ENCODE measurements at regions not wholly inside any gene's neighbourhood (a gene's known extent, or its start where the extent isn't known, plus 50 kb on each side); places are given as distances from the start of the nearest gene placed in this dataset.

DNA sequence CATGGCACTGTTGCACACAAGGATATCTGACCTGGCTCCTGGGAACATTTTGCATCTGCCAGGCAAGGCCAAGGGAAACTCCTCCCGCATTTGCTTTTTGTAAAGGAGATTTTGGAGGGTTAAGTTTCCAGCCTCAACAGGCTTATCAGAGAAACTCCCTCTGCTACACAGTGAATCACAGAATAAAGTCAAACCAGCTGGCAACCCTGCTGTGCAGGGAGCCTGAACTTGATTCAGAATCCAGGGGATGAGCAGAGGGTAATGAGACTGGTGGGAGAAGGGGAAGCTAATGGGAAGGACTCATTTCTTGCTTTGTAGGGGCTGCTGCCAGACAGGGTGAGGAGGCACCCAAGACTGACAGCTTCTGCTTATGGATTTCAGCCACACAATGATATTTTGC is 185.3 kb upstream of the ISX start:
- peak; percentile 9 for FAIRE-seq
- DNase-seq (ENCODE audit: low spot score): no peak

DNA sequence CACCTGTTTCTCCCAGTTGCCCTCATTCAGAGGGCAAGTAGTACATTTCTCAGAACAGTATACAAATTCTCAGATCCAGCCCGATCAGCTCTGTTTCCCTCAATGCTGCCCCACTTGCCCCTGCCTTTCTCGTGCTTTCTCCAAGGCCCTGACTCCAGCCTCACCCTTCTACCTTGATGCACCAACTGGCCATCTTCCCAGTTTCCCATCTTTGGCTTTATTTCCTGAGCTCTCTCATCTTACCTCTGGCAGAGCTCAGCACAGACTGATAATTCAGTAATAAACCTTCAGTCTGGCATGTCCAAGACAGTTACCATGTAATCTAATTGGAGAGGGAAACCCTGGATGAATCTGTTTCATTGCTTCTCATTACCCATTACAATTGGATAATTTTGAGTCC is 184.5 kb upstream of the ISX start:
- DNase-seq (ENCODE audit: low spot score) (no peak), FAIRE-seq (no peak)

DNA sequence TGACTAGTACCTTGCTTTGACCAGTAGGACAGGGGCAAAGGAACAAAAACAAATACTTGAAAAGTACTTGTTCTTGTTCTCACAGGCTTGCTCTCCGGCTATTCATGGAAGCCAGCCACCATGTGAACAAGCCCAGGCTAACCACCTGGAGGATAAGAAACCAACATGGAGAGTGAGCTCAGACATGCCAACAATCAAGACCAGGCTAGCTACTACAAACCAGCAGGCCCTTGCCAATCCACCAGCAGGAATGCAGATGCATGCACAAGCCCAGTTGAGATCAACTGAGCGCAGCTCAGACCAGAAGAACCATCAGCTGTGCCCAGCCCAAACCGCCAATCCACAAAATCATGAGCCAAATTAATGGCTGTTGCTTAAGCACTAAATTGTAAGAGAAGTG is 180.1 kb upstream of the ISX start:
- FAIRE-seq (peak; percentile 90), DNase-seq (ENCODE audit: low spot score) (no peak)

DNA sequence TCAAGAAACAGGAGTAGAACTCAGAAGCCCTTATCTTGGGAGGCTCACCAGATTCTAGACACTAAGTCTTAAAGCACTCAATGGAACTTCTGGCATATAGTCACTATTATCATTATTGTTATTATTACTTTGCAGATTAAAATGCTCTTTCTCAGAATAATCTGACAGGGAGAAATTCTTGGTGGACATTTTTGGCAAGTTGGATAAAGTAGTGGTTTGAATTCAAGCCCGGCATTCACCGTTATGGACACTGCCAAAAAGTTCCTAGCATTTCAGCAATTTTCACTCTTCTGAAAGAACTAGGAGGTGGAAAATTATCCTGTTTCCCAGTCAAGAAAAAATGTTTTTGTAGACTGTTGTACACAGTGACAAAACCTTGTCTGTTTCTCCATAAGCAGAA is 179.6 kb upstream of the ISX start:
- no peak for FAIRE-seq

DNA sequence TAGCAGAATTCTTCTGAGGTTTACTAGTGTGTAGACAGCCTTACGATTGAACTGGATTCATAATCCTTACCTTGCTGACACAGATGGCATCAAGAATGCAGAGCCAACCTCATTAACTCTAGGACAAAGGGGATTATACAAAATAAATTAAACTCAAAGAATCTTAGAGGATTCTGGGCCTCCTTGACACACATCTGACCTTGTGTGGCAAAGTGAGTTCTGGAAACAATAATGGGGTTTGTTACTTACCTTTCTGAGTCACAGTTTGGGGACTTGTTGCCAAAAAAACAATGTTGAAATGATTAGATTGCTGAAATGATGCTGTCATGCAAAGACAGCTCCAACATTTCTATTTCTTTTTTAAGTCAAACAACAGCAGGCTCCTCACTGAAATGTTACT is 179.1 kb upstream of the ISX start:
- peak; percentile 65 for DNase-seq (ENCODE audit: low spot score)
- FAIRE-seq: peak; percentile 67

More for the DNA sequence above, 179.6 kb upstream of the ISX start:
- DNase-seq (ENCODE audit: low spot score): no peak

DNA sequence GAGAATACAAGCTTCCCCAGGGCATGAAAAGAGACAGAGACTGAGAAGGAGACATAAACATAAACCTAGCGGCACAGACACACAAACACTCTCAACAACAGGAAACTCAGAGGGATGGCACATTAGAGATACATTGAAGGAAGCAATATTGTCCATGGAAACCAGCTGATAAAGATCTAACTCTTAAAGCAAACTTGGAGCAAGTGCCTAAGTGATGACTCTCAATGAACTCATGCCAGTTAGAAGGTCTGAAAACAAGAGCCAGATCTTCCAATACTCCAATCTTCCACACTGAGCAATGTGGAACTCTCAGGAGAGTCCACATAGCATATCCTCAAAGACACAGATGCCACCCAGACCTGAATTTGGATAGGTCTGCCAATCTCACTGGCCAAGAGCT is 168.8 kb upstream of the ISX start:
- no peak for DNase-seq (ENCODE audit: low spot score)

DNA sequence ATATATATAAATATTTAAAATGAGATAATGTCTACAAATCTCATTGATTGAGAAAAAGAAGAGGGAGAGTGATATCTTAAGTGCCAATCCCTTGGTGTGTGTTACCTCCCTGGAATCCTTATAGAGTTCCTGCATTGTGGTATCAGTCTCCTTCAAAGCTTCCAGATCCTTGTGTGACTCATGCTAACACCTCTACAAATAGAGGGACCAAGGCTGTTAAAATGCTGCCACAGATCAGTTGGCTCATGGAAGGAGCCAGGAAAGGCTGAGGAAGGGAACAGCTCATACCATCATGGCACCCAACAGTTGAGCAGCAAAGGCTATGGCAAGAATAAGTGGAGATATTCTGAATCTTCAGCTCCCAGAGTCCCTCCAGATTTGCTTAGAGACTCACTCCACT is 163.6 kb upstream of the ISX start:
- FAIRE-seq: no peak
- DNase-seq (ENCODE audit: low spot score): peak; percentile 54

More for the DNA sequence above, 168.8 kb upstream of the ISX start:
- no peak for FAIRE-seq

DNA sequence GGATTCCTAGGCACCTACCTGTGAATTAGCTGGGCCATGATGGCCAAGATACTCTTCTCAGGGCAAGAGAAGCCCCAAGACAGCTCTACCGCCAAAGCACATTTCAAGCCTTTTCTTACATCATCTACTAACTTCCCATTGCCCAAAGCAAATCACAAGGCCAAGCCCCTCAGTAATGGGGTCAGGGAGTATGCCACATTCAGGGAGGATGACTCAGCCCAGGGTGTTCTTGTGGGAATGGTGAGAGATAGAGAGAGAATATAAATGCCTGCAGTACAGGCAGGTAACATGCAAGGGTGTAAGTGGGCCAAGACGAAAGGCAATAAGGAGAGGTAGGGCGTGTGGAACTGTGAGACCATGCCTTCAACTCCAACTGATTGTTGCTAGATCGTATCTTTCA is 162.5 kb upstream of the ISX start:
- peak; percentile 40 for DNase-seq (ENCODE audit: low spot score)
- no peak for FAIRE-seq

DNA sequence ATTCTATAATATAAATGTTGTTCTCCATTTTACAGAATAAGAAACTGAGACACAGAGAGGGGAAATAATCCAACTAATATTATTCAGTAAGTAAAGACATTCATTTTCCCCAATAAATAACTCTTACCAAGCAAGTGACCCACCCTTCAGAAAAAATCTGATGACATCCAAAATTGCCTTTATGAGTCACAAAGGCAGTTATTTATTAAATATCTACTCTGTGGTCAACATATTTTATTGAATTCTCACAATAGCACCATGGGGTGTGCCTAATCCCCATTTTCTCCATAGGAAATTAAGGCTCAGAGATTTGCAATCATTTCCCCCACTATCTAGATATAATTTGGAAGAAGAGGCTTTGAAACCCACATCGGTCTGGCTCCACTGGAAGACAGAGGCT is 161.5 kb upstream of the ISX start:
- DNase-seq (ENCODE audit: low spot score) (no peak), FAIRE-seq (no peak)

DNA sequence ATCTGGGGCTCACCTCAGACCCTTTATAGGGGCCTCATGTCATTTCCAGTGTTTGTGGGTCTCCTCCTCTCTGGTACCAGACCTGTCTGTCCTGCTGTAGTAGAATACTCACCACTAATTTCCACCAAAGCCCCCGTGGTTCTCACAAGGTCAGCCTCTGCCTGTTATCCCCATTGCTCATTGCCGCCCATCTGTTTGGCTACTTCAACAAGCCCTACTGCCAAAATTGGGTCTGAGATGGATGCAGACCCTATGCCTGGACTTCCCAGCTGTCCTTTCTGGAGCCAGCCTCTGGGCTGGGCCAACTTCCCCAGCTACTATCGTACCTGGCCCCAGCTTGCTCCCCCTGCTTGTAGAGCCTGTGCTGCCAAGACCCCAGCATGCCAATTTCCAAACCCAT is 152.1 kb upstream of the ISX start:
- DNase-seq (ENCODE audit: low spot score): no peak

DNA sequence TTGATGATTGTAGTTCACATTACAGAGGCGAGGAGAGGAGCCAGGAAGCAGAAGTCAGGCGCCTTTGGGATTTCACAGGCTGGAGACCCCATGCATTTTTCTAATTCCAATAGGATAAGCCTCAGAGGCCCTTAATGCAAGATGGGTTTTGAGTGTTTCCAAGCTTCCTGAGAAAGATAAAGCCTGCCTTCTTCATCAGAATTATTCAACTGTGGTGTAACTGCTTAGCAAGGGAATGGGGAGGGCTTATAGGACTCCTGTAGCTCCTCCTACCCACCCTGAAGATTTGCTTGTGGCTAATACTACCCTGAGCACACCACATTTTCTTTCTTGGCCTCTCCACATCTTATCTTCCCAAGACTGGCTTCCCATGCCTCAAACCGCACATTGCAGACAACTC is 151.1 kb upstream of the ISX start:
- FAIRE-seq (no peak), DNase-seq (ENCODE audit: low spot score) (no peak)

More for the DNA sequence above, 152.1 kb upstream of the ISX start:
- no peak for FAIRE-seq

DNA sequence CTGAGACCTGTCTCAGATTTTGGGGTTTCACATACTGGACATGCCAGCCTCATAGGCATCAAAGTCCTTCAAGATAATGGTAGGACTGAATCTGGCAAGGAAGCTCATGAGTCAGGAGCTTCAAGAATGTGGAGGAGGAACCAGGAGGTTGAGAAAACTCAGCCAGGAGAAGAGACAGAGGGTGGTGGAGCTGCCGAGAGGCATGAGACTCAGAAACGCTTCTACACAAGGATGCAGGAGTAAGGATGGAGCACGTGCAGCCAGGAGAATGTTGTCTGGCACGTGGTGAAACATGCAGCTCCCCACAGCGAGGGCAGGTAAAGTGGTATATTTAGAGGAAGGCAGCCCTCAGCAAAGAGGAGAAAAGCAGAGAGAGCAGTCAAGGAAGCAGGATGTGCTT is 148.7 kb upstream of the ISX start:
- no peak for FAIRE-seq

DNA sequence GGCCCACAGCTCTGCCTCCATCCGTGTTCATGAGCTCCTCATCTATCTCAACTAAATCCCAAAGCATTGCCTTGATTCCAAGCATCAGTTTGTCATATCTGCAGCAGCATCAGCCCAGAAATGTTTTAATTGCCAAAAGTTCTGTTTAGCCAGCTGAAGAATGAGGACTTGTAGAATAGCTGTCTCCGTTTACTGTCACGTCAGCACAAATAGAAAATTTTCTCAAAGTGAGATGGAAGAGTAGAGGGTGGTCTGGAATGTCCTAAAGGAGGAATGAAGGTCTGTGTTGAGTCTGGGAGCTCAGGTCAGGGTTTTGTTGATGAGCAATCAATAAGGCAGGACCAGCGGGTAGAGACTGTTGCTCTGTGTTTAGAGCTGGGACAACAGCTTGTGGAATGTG is 134.9 kb upstream of the ISX start:
- DNase-seq (ENCODE audit: low spot score) (no peak), FAIRE-seq (peak; percentile 84)

More for the DNA sequence above, 148.7 kb upstream of the ISX start:
- no peak for DNase-seq (ENCODE audit: low spot score)

DNA sequence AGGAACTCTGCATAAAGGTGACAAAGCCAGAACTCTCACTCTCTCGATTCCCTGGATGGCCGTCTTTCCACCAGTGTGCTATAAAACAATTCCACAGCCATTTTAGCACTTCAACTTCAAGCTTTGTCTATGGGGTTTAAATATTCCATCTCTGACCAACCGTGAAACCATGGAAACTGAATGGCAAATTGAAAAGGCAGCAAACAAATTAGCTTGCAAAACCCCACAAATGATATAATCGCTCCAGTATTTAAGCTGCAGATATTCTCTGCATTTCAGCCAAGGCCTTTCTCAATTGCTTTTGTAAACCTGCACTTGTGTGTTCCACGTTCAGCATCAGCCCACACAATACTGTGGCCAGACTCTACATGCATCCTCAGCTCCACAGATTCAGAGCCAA is 131.7 kb upstream of the ISX start:
- FAIRE-seq: peak; percentile 48

DNA sequence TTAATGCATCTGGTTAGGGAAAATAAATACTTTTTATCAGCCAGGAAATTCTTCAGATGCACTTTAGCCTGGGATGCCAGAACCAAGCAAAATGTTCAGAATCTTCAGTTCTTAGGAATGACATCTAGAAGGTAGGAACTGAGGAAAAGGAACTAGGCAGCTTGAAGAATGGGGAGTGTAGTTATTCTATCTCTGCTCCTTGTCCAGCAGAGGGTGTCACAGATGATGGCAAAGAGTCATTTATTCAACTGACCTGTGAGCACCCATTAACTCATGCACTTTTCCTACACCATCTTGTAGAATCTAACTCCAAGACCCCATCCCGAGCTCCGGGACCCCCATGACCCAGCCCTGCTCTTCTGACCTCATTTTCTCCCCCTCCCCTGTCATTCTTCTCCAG is 122.1 kb upstream of the ISX start:
- DNase-seq (ENCODE audit: low spot score) (no peak), FAIRE-seq (peak; percentile 50)

More for the DNA sequence above, 131.7 kb upstream of the ISX start:
- DNase-seq (ENCODE audit: low spot score): no peak

DNA sequence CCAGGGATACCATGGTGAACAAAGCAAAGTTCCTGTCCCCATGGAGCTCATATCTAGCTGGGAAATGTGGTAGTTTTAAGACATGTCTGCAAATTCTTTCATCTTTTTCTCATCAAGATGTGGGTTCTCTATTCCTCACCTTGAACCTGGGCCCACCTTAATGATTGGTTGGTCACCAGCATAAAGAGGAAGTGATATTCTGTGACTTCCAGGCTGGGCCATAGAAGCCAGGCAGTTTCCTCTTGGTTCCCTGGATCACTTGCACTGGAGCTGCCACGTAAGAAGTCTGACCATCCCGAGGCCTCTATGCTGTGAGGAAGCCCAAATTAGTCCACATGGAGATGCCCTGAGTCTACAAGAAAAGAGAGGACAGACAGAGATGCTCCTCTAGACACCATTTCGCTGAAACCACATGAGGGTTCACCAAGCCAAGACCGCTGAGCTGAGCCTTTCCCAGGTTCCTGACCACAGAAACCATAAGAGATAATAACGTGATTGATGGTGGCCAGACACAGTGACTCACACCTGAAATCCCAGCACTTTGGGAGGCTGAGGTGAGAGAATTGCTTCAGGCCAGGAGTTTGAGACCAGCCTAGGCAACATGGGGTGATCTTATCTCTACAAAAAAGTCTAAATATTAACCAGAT is 119.5 kb upstream of the ISX start:
- DNase-seq (ENCODE audit: low spot score) (peak; percentile 72), FAIRE-seq (peak; percentile 30)

DNA sequence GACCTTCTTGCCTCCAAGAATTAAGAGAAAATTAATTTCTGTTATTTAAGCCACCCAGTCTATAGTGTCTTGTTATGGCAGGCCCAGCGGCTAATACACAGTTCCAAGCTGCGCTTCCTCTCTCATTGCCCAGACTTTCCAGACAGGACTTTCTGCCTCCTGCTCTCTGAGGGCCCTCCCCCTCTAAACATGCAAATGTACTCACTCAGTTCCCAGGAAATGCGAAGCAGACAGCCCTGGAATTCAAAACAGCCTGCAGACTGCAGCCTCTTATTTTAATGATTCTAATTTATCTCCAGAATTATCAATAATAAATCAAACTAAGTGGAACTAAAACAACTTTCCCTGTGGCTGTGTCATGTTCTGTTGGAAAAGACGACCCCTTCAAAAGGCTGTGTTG is 115.5 kb upstream of the ISX start:
- FAIRE-seq (no peak), DNase-seq (ENCODE audit: low spot score) (no peak)

DNA sequence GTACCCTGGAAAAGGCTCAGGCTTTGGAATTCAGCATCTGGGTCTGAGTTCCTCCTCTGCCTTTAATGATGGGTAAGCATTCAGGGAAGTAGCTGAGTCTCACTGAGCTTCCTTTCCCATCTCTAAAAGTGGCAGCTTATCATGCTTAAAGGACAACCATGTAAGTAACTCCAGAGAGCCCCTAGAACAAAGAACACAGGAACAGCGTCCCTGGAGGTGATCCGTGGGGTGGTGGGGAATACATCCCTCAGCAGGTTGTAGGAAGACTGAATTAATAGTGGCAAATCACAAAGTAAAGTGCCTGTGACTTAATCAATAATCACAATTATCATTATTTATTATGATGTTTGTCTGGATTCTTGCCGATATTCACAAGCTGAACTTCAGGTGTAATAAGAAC is 114.7 kb upstream of the ISX start:
- no peak for DNase-seq (ENCODE audit: low spot score)
- peak; percentile 30 for FAIRE-seq

DNA sequence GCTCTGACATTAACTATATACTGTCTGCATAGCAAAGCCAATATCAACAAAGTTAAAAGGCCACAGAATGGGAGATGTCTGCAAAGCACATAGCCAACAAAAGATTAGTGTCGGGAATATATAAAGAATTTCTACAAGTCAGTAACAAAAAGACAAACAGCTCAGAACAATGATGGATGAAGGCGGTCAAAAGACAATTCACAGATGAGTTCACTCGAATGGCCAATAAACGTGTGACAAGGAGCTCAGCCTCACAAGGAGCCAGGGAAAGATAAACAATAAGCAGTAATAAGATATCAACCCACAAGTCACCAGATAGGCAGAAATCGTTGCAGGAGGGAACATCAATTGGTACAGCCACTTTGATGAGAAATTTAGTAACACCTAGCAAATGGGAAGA is 106.0 kb upstream of the ISX start:
- peak; percentile 20 for FAIRE-seq
- DNase-seq (ENCODE audit: low spot score): no peak

DNA sequence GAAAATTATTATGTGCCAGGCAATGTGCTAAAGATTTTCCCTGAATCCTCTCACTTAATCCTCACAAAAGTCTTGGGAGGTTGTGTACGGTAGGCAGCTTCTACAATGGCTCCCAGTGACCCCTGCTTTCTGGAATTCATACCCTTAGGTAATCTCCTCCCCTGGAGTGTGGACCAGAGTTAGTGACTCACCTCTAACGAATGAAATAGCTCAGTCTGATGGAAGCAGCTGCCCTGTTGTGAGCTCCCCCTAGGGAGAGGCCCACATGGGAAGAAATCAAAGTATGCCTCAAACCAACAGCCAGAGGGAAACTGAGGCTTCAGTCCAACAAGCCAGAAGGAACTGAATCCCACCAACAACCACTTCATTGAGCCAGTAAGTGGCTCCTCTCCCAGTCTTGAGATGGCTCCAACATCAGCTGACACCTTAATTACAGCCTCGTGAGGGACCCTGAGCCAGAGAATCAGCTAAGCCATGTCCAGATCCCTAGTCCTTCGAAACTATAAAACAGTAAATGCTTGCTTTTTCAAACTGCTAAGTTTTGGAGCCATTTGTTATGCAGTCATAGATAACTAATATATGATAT is 98.9 kb upstream of the ISX start:
- FAIRE-seq: peak; percentile 70

DNA sequence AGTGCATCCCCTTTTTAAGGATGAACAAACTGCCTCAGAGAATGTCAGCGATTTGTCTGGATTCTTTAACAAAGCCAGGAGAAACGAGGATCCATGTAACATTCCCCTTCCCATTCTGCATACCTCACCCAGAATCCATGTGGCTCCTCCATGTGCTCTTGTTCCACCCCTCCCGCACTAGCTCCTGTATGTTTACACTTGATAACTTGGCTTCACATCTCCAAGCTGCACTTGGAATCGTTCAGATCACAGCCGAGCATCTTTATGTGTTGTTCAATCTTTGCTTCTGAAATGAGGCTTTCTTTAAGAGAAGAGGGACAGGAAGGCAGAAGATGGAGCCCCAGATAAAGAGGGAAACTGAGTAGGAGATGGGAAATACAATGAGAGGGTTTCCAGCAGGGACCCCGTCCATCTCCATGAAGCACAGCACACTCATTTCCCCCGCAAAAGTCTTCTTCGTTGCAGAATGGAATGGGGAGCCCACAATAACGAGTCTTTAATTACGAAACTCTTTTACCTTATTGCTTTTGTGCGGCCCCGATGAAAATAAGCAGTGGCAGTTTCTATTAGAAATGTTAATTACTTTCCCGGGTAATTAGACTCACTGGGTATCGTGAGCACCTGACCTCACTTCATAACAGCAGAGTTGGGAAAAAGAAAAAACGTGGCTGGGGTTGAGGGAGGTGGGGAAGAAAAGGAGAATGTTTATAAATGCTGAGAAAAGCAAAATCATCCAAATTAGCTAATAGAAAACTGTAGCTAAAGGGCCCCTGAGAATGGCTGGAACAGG is 96.8 kb upstream of the ISX start:
- DNase-seq (ENCODE audit: low spot score) (no peak), FAIRE-seq (peak; percentile 5)

More for the DNA sequence above, 98.9 kb upstream of the ISX start:
- DNase-seq (ENCODE audit: low spot score): peak; percentile 83

DNA sequence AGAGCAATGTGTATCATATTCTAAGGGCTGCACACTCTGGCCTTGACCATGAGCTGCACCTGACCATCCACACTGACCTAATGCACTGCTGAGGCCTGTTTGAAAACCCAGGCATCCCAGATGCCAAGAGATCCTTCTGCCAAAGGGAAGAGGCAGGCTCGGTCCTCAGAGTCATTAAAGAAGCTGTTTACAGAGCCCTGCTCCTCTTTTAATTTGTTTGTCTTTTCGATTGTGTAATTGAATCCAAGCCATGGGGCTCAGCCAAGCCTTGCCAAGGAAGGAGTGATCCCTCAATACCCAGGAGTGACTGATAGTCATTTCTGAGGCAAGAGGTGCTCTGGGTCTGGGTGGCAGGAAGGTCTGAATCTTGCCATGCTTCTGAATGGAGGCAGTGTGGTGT is 94.5 kb upstream of the ISX start:
- no peak for DNase-seq (ENCODE audit: low spot score)
- peak; percentile 87 for FAIRE-seq

Data from urothelium cell line (cell line).